ENCODE measurements at regions not wholly inside any gene's neighbourhood (a gene's known extent, or its start where the extent isn't known, plus 50 kb on each side); places are given as distances from the start of the nearest gene placed in this dataset.
"Not testable (repeated sequence)": the region's sequence is repeated elsewhere in the genome, so short reads cannot be mapped to it uniquely, and the experiment has no call there.

- DNase-seq, result not testable (repeated sequence)
Observed at GRCh38 chr13:59441068-59441467, 722.7 kb downstream of the DIAPH3 start.

GRCh38 chr13:59441596-59442280, 722.0 kb downstream of the DIAPH3 start:
- DNase-seq, result no peak

- DNase-seq, result no peak
Observed at GRCh38 chr13:59442461-59442860, 721.3 kb downstream of the DIAPH3 start.

- no peak for DNase-seq
Observed at GRCh38 chr13:59442944-59443486, 720.7 kb downstream of the DIAPH3 start.

GRCh38 chr13:59444210-59444857, 719.4 kb downstream of the DIAPH3 start:
- DNase-seq, result no peak

GRCh38 chr13:59445812-59446211, 717.9 kb downstream of the DIAPH3 start:
- DNase-seq, result no peak

GRCh38 chr13:59446391-59446790, 717.3 kb downstream of the DIAPH3 start:
- no peak for DNase-seq

GRCh38 chr13:59447031-59447430, 716.7 kb downstream of the DIAPH3 start:
- DNase-seq, result no peak

- DNase-seq, result no peak
Observed at GRCh38 chr13:59447846-59448620, 715.7 kb downstream of the DIAPH3 start.

- DNase-seq, result no peak
Observed at GRCh38 chr13:59449750-59450149, 714.0 kb downstream of the DIAPH3 start.

- no peak for DNase-seq
Observed at GRCh38 chr13:59450229-59450628, 713.5 kb downstream of the DIAPH3 start.

- DNase-seq, result no peak
Observed at GRCh38 chr13:59451236-59451635, 712.5 kb downstream of the DIAPH3 start.

- DNase-seq, result no peak
Observed at GRCh38 chr13:59452189-59452890, 711.4 kb downstream of the DIAPH3 start.

GRCh38 chr13:59458908-59459579, 704.7 kb downstream of the DIAPH3 start:
- no peak for DNase-seq

GRCh38 chr13:59459972-59460371, 703.8 kb downstream of the DIAPH3 start:
- DNase-seq, result no peak

GRCh38 chr13:59461411-59461810, 702.3 kb downstream of the DIAPH3 start:
- DNase-seq, result no peak

GRCh38 chr13:59463023-59463422, 700.7 kb downstream of the DIAPH3 start:
- no peak for DNase-seq

GRCh38 chr13:59464926-59465325, 698.8 kb downstream of the DIAPH3 start:
- no peak for DNase-seq

- DNase-seq, result no peak
Observed at GRCh38 chr13:59468396-59468795, 695.3 kb downstream of the DIAPH3 start.

GRCh38 chr13:59471106-59471505, 692.6 kb downstream of the DIAPH3 start:
- no peak for DNase-seq

GRCh38 chr13:59472134-59472533, 691.6 kb downstream of the DIAPH3 start:
- DNase-seq, result no peak

GRCh38 chr13:59474696-59475095, 689.0 kb downstream of the DIAPH3 start:
- DNase-seq, result no peak

Measured in CD4-positive, alpha-beta T cell treated with Interleukin-10 for 1 hour (primary cell).